ENCODE measurements at regions not wholly inside any gene's neighbourhood (a gene's known extent, or its start where the extent isn't known, plus 50 kb on each side); places are given as distances from the start of the nearest gene placed in this dataset.

DNA sequence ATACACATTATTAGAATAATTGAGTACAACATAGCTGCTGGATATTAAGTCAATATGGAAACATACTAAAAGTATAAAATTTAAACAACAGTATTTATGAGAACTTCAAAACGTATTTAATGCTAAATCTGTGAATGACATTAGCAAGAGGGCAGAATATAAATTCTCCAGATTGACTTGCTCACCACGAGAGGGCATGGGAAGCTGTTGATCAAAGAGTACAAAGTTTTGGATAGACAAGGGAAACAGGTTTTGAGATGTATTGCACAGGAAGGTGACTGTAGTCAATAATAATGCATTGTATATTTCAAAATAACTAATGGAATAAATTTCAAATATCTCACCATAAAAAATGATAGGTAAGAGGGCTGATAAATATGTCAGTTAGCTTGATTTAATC lies 768.2 kb downstream of the CENPC start:
- Histone ChIP-seq H4K12ac (ENCODE audit: low read depth, low read length) (no peak overlapping the region), H4K91ac (ENCODE audit: low read depth, low read length) (no peak overlapping the region), H3K79me2 (ENCODE audit: control insufficient read depth, insufficient read depth, low read length, poor library complexity) (no peaks in the 10 kb centered on the region), H3K27me3 (ENCODE audit: insufficient read depth, low read length) (no peaks in the 10 kb centered on the region), H2BK5ac (ENCODE audit: low read depth, low read length, poor library complexity) (no peak overlapping the region), H2AK5ac (ENCODE audit: low read length) (no peak overlapping the region), H3K9me3 (ENCODE audit: insufficient read depth, low read depth, low read length) (no peaks in the 10 kb centered on the region), H3K4me3 (ENCODE audit: low read depth, low read length) (no peak overlapping the region), H3K4me1 (ENCODE audit: control insufficient read depth in 1 of 2, insufficient read depth in 2 of 2, low read length in 2 of 2) (no peaks in the 10 kb centered on the region), H3K18ac (ENCODE audit: low read length) (no peak overlapping the region), H3K4me2 (ENCODE audit: low read length) (no peak overlapping the region), H3K27ac (ENCODE audit: low read depth, low read length) (no peak overlapping the region), H2BK12ac (ENCODE audit: low read length) (no peak overlapping the region), H3K9ac (ENCODE audit: low read length) (no peak overlapping the region), H3K4ac (ENCODE audit: low read depth, low read length) (no peak overlapping the region), H3K23ac (ENCODE audit: low read length) (no peak overlapping the region), H3K79me1 (ENCODE audit: low read length) (no peaks in the 10 kb centered on the region), H3K36me3 (ENCODE audit: control insufficient read depth in 1 of 2, insufficient read depth in 2 of 2, low read length in 2 of 2) (no peaks in the 10 kb centered on the region), H3K14ac (ENCODE audit: low read length) (no peak overlapping the region), H2BK120ac (ENCODE audit: insufficient read depth, low read length, poor library complexity) (no peak overlapping the region), H4K8ac (ENCODE audit: low read depth, low read length) (no peak overlapping the region), H2AFZ (ENCODE audit: insufficient read depth, low read length, poor library complexity) (no peak overlapping the region)
- no peak for DNase-seq
- WGBS (ENCODE audit: extremely low coverage, insufficient coverage, insufficient read length) = no CpG with 5 or more reads among the region's 2 CpGs

- no peaks in the 10 kb centered on the region for H3K9me3 ChIP-seq (ENCODE audit: insufficient read depth, low read depth, low read length)
- H4K8ac ChIP-seq (ENCODE audit: low read depth, low read length) = no peak overlapping the region
- no peak overlapping the region for H4K12ac ChIP-seq (ENCODE audit: low read depth, low read length)
- H3K79me2 ChIP-seq (ENCODE audit: control insufficient read depth, insufficient read depth, low read length, poor library complexity) = no peaks in the 10 kb centered on the region
- no peak overlapping the region for H2AK5ac ChIP-seq (ENCODE audit: low read length)
- H3K23ac ChIP-seq (ENCODE audit: low read length) = no peak overlapping the region
- H3K4me2 ChIP-seq (ENCODE audit: low read length) = no peak overlapping the region
- no peak overlapping the region for H3K4me3 ChIP-seq (ENCODE audit: low read depth, low read length)
- no peak overlapping the region for H3K14ac ChIP-seq (ENCODE audit: low read length)
- H4K91ac ChIP-seq (ENCODE audit: low read depth, low read length) = no peak overlapping the region
- no peak overlapping the region for H2BK120ac ChIP-seq (ENCODE audit: insufficient read depth, low read length, poor library complexity)
- H3K27me3 ChIP-seq (ENCODE audit: insufficient read depth, low read length) = no peaks in the 10 kb centered on the region
- H2AFZ ChIP-seq (ENCODE audit: insufficient read depth, low read length, poor library complexity) = no peak overlapping the region
- H3K4me1 ChIP-seq (ENCODE audit: control insufficient read depth in 1 of 2, insufficient read depth in 2 of 2, low read length in 2 of 2) = no peaks in the 10 kb centered on the region
- no peak overlapping the region for H3K4ac ChIP-seq (ENCODE audit: low read depth, low read length)
- no peak overlapping the region for H2BK12ac ChIP-seq (ENCODE audit: low read length)
- no peak for DNase-seq
- H3K9ac ChIP-seq (ENCODE audit: low read length) = no peak overlapping the region
- no peak overlapping the region for H3K27ac ChIP-seq (ENCODE audit: low read depth, low read length)
- no peaks in the 10 kb centered on the region for H3K36me3 ChIP-seq (ENCODE audit: control insufficient read depth in 1 of 2, insufficient read depth in 2 of 2, low read length in 2 of 2)
- no peaks in the 10 kb centered on the region for H3K79me1 ChIP-seq (ENCODE audit: low read length)
- H3K18ac ChIP-seq (ENCODE audit: low read length) = no peak overlapping the region
- no peak overlapping the region for H2BK5ac ChIP-seq (ENCODE audit: low read depth, low read length, poor library complexity)
- no CpG with 5 or more reads among the region's 4 CpGs for WGBS (ENCODE audit: extremely low coverage, insufficient coverage, insufficient read length)
These were observed 775.9 kb downstream of the CENPC start for GRCh38 chr4:66769441-66769840.

DNA sequence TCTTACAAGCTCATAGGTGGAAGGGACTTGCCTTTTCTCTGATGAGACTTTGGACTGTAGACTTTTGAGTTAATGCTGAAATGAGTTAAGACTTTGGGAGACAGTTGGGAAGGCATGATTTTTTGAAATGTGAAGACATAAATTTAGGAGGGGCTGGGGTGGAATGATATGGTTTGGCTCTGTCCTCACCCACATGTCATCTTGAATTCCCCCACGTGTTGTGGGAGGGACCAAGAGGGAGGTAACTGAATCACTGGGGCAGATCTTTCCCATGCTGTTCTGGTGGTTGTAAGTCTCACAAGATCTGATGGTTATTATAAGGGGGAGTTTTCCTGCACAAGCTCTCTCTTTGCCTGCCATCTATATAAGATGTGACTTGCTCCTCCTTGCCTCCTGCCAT lies 777.9 kb downstream of the CENPC start:
- Histone ChIP-seq H2AK5ac (ENCODE audit: low read length) (no peak overlapping the region), H2BK5ac (ENCODE audit: low read depth, low read length, poor library complexity) (no peak overlapping the region), H3K4me3 (ENCODE audit: low read depth, low read length) (no peak overlapping the region), H3K27ac (ENCODE audit: low read depth, low read length) (no peak overlapping the region), H2BK12ac (ENCODE audit: low read length) (no peak overlapping the region), H3K23ac (ENCODE audit: low read length) (no peak overlapping the region), H3K9me3 (ENCODE audit: insufficient read depth, low read depth, low read length) (no peaks in the 10 kb centered on the region), H3K36me3 (ENCODE audit: control insufficient read depth in 1 of 2, insufficient read depth in 2 of 2, low read length in 2 of 2) (no peaks in the 10 kb centered on the region), H3K27me3 (ENCODE audit: insufficient read depth, low read length) (no peaks in the 10 kb centered on the region), H3K18ac (ENCODE audit: low read length) (no peak overlapping the region), H3K79me2 (ENCODE audit: control insufficient read depth, insufficient read depth, low read length, poor library complexity) (no peaks in the 10 kb centered on the region), H3K4me1 (ENCODE audit: control insufficient read depth in 1 of 2, insufficient read depth in 2 of 2, low read length in 2 of 2) (no peaks in the 10 kb centered on the region), H4K8ac (ENCODE audit: low read depth, low read length) (no peak overlapping the region), H3K4me2 (ENCODE audit: low read length) (no peak overlapping the region), H3K79me1 (ENCODE audit: low read length) (no peaks in the 10 kb centered on the region), H2BK120ac (ENCODE audit: insufficient read depth, low read length, poor library complexity) (no peak overlapping the region), H2AFZ (ENCODE audit: insufficient read depth, low read length, poor library complexity) (no peak overlapping the region), H3K4ac (ENCODE audit: low read depth, low read length) (no peak overlapping the region), H3K9ac (ENCODE audit: low read length) (no peak overlapping the region), H3K14ac (ENCODE audit: low read length) (no peak overlapping the region), H4K12ac (ENCODE audit: low read depth, low read length) (no peak overlapping the region), H4K91ac (ENCODE audit: low read depth, low read length) (no peak overlapping the region)
- no CpG with 5 or more reads among the region's 1 CpG for WGBS (ENCODE audit: extremely low coverage, insufficient coverage, insufficient read length)
- DNase-seq = no peak

DNA sequence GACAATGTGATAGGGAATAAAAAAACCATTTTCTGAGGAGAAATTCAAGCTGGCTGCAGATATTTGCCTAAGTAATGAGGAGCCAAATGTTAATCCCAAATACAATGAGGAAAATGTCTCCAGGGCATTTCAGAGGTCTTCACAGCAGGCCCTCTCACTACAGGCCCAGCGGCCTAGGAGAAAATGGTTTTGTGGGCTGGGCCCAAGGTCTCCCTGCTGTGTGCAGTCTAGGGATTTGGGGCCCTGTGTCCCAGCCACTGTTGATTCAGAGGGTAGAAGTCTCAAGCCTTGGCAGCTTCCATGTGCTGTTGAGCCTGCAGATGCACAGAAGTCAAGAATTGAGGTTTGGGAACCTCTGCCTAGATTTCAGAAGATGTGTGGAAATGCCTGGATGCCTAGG lies 778.7 kb downstream of the CENPC start:
- no peak overlapping the region for H4K91ac ChIP-seq (ENCODE audit: low read depth, low read length)
- H3K4me1 ChIP-seq (ENCODE audit: control insufficient read depth in 1 of 2, insufficient read depth in 2 of 2, low read length in 2 of 2) = no peaks in the 10 kb centered on the region
- no peak overlapping the region for H4K12ac ChIP-seq (ENCODE audit: low read depth, low read length)
- no peak overlapping the region for H3K23ac ChIP-seq (ENCODE audit: low read length)
- H3K18ac ChIP-seq (ENCODE audit: low read length) = no peak overlapping the region
- no peak overlapping the region for H3K9ac ChIP-seq (ENCODE audit: low read length)
- H3K4ac ChIP-seq (ENCODE audit: low read depth, low read length) = no peak overlapping the region
- no peak overlapping the region for H2AK5ac ChIP-seq (ENCODE audit: low read length)
- H2AFZ ChIP-seq (ENCODE audit: insufficient read depth, low read length, poor library complexity) = no peak overlapping the region
- no peak overlapping the region for H3K14ac ChIP-seq (ENCODE audit: low read length)
- no peak overlapping the region for H2BK120ac ChIP-seq (ENCODE audit: insufficient read depth, low read length, poor library complexity)
- no peak overlapping the region for H3K4me3 ChIP-seq (ENCODE audit: low read depth, low read length)
- no peaks in the 10 kb centered on the region for H3K9me3 ChIP-seq (ENCODE audit: insufficient read depth, low read depth, low read length)
- H3K27me3 ChIP-seq (ENCODE audit: insufficient read depth, low read length) = no peaks in the 10 kb centered on the region
- no peak overlapping the region for H2BK12ac ChIP-seq (ENCODE audit: low read length)
- WGBS (ENCODE audit: extremely low coverage, insufficient coverage, insufficient read length) = no CpG with 5 or more reads among the region's 1 CpG
- H3K79me1 ChIP-seq (ENCODE audit: low read length) = no peaks in the 10 kb centered on the region
- no peak overlapping the region for H4K8ac ChIP-seq (ENCODE audit: low read depth, low read length)
- no peak overlapping the region for H2BK5ac ChIP-seq (ENCODE audit: low read depth, low read length, poor library complexity)
- H3K36me3 ChIP-seq (ENCODE audit: control insufficient read depth in 1 of 2, insufficient read depth in 2 of 2, low read length in 2 of 2) = no peaks in the 10 kb centered on the region
- no peak overlapping the region for H3K27ac ChIP-seq (ENCODE audit: low read depth, low read length)
- DNase-seq = no peak
- H3K4me2 ChIP-seq (ENCODE audit: low read length) = no peak overlapping the region
- no peaks in the 10 kb centered on the region for H3K79me2 ChIP-seq (ENCODE audit: control insufficient read depth, insufficient read depth, low read length, poor library complexity)
